ENCODE measurements at regions not wholly inside any gene's neighbourhood (a gene's known extent, or its start where the extent isn't known, plus 50 kb on each side); places are given as distances from the start of the nearest gene placed in this dataset.

- TF ChIP-seq POLR2A (IDR thresholded peaks at IDR 0.05; ENCODE audit: low read depth, low read length) (no peak), EZH2 (IDR thresholded peaks at IDR 0.05; ENCODE audit: borderline replicate concordance, low read depth, low read length, severe bottlenecking) (no peak), POLR2AphosphoS5 (IDR thresholded peaks at IDR 0.05; ENCODE audit: insufficient read depth, low read depth, low read length) (no peak), CTCF (IDR thresholded peaks at IDR 0.05; ENCODE audit: extremely low read depth in 1 of 2, insufficient read depth in 1 of 2, low read depth in 1 of 2, low read length in 2 of 2) (no peak), MYC (IDR thresholded peaks at IDR 0.05; ENCODE audit: low read depth, low read length) (no peak)
These were observed 256.4 kb downstream of the NR2F2 start for GRCh38 chr15:96586901-96587300.

Measured in endothelial cell of umbilical vein (primary cell).